ENCODE measurements at regions not wholly inside any gene's neighbourhood (a gene's known extent, or its start where the extent isn't known, plus 50 kb on each side); places are given as distances from the start of the nearest gene placed in this dataset.

- no peak overlapping the region for H3K27ac Mint-ChIP-seq
- H3K27me3 Mint-ChIP-seq (ENCODE audit: low read depth, poor library complexity): peaks cover 14% of the 10 kb centered on the region
- no peak overlapping the region for H3K4me3 Mint-ChIP-seq
- peaks cover 9% of the 10 kb centered on the region for H3K9me3 Mint-ChIP-seq
- H3K36me3 Mint-ChIP-seq (ENCODE audit: low read depth): no peaks in the 10 kb centered on the region
- no peak for DNase-seq
- TF ChIP-seq CTCF (IDR thresholded peaks at IDR 0.05): no peak
- peaks cover 4% of the 10 kb centered on the region for H3K4me1 Mint-ChIP-seq
Measured at GRCh38 chr15:93432474-93432873, 343.5 kb upstream of the RGMA start.

- Mint-ChIP-seq H3K27me3 (ENCODE audit: low read depth, poor library complexity) (peaks cover 21% of the 10 kb centered on the region), H3K4me3 (no peak overlapping the region), H3K4me1 (peaks cover 9% of the 10 kb centered on the region), H3K36me3 (ENCODE audit: low read depth) (no peaks in the 10 kb centered on the region), H3K27ac (no peak overlapping the region), H3K9me3 (peaks cover 9% of the 10 kb centered on the region)
- no peak for TF ChIP-seq CTCF (IDR thresholded peaks at IDR 0.05)
- DNase-seq: no peak
Measured at GRCh38 chr15:93428807-93429351, 339.9 kb upstream of the RGMA start.

- TF ChIP-seq CTCF (IDR thresholded peaks at IDR 0.05): no peak
- Mint-ChIP-seq H3K4me1 (peaks cover 9% of the 10 kb centered on the region), H3K27me3 (ENCODE audit: low read depth, poor library complexity) (peaks cover 21% of the 10 kb centered on the region), H3K27ac (no peak overlapping the region), H3K36me3 (ENCODE audit: low read depth) (no peaks in the 10 kb centered on the region), H3K9me3 (peaks cover 8% of the 10 kb centered on the region), H3K4me3 (no peak overlapping the region)
- no peak for DNase-seq
Measured at GRCh38 chr15:93428150-93428549, 339.1 kb upstream of the RGMA start.

GRCh38 chr15:93424131-93424530, 335.1 kb upstream of the RGMA start:
- TF ChIP-seq CTCF (IDR thresholded peaks at IDR 0.05): no peak
- Mint-ChIP-seq H3K27ac (no peak overlapping the region), H3K27me3 (ENCODE audit: low read depth, poor library complexity) (peaks cover 25% of the 10 kb centered on the region)

GRCh38 chr15:93422476-93422875, 333.5 kb upstream of the RGMA start:
- TF ChIP-seq CTCF (IDR thresholded peaks at IDR 0.05): no peak
- Mint-ChIP-seq H3K27ac (no peak overlapping the region), H3K4me3 (no peak overlapping the region), H3K4me1 (peaks cover 5% of the 10 kb centered on the region), H3K9me3 (peaks cover 5% of the 10 kb centered on the region), H3K27me3 (ENCODE audit: low read depth, poor library complexity) (peaks cover 17% of the 10 kb centered on the region), H3K36me3 (ENCODE audit: low read depth) (no peaks in the 10 kb centered on the region)
- DNase-seq: no peak

More at GRCh38 chr15:93424131-93424530, 335.1 kb upstream of the RGMA start:
- no peaks in the 10 kb centered on the region for H3K36me3 Mint-ChIP-seq (ENCODE audit: low read depth)
- no peak overlapping the region for H3K4me3 Mint-ChIP-seq
- H3K9me3 Mint-ChIP-seq: peaks cover 5% of the 10 kb centered on the region
- peaks cover 9% of the 10 kb centered on the region for H3K4me1 Mint-ChIP-seq
- no peak for DNase-seq

- Mint-ChIP-seq H3K36me3 (ENCODE audit: low read depth) (no peaks in the 10 kb centered on the region), H3K27me3 (ENCODE audit: low read depth, poor library complexity) (peaks cover 12% of the 10 kb centered on the region), H3K9me3 (peaks cover 5% of the 10 kb centered on the region), H3K4me3 (no peak overlapping the region), H3K27ac (no peak overlapping the region), H3K4me1 (peaks cover 6% of the 10 kb centered on the region)
- DNase-seq: no peak
- no peak for TF ChIP-seq CTCF (IDR thresholded peaks at IDR 0.05)
Measured at GRCh38 chr15:93420477-93420876, 331.5 kb upstream of the RGMA start.

All from nephron progenitor cell (in vitro differentiated cells).